H1 (cell line): ENCODE measurements at regions not wholly inside any gene's neighbourhood (a gene's known extent, or its start where the extent isn't known, plus 50 kb on each side); places are given as distances from the start of the nearest gene placed in this dataset.

Experiments used
- CTCF ChIA-PET: fragments of 300-600 bp; sonication (Branson Sonifier 250); formaldehyde crosslinking; loops from one replicate; lab custom pipeline; 2021; ENCODE audit not compliant: partially characterized antibody; lab: Charles Lee
- POLR2A ChIA-PET: fragments of 300-600 bp; sonication (Branson Sonifier 250); formaldehyde crosslinking; loops from one replicate; lab custom pipeline; 2021; ENCODE audit warnings: inconsistent platforms; ENCODE audit not compliant: partially characterized antibody; lab: Charles Lee
- DNase-seq, 2 experiments: peaks; one replicate each; pipeline versions ENCODE4 v3.0.0 to v3.0.0-alpha.2; 2010 to 2022; ENCODE audit warnings: low spot score in 2 of 2, low read depth in 1 of 2, mixed read lengths in 1 of 2
- FAIRE-seq: peaks from 2 replicates; lab custom pipeline; 2011; peaks lifted over from hg19 to GRCh38; lab: Jason Lieb, UNC
- H2AFZ ChIP-seq: 2 replicates; pipeline ENCODE4 v1.8.1; 2012; ENCODE audit warnings: low read length, inconsistent platforms
- H2AK5ac ChIP-seq: 2 replicates; pipeline ENCODE4 v1.6.1; 2013; ENCODE audit warnings: low read depth, low read length
- H2BK120ac ChIP-seq: replicated peaks from 2 replicates; pipeline ENCODE3; 2013; ENCODE audit warnings: low read depth, low read length, inconsistent platforms
- H2BK12ac ChIP-seq: 2 replicates; pipeline ENCODE4 v1.6.1; 2013; ENCODE audit warnings: low read depth, low read length
- H2BK15ac ChIP-seq: 2 replicates; pipeline ENCODE4 v1.6.1; 2013; ENCODE audit warnings: low read length
- H2BK20ac ChIP-seq: 2 replicates; pipeline ENCODE4 v1.6.1; 2013; ENCODE audit warnings: low read length
- H2BK5ac ChIP-seq: 2 replicates; pipeline ENCODE4 v1.6.1; 2013; ENCODE audit warnings: low read depth, low read length
- H3K14ac ChIP-seq: 2 replicates; pipeline ENCODE4 v1.6.1; 2013; ENCODE audit warnings: inconsistent platforms; ENCODE audit not compliant: insufficient read length
- H3K18ac ChIP-seq: 2 replicates; pipeline ENCODE4 v1.6.1; 2013; ENCODE audit warnings: low read length; ENCODE audit errors: extremely low read depth
- H3K23ac ChIP-seq: 2 replicates; pipeline ENCODE4 v1.6.1; 2013; ENCODE audit warnings: inconsistent platforms; ENCODE audit not compliant: insufficient read length
- H3K23me2 ChIP-seq: 2 replicates; pipeline ENCODE4 v1.6.1; 2013; ENCODE audit warnings: low read depth, low read length
- H3K27ac ChIP-seq: 2 replicates; pipeline ENCODE4 v1.6.1; 2011; ENCODE audit warnings: low read depth, low read length, inconsistent platforms
- H3K27me3 ChIP-seq, 4 experiments: replicated peaks in 1 of 4; 1 replicate in 1 of 4; 2 replicates in 3 of 4; pipeline versions ENCODE4 v1.6.1 to v1.8.1; 2011 to 2013; ENCODE audit warnings: low read length in 3 of 4, mild to moderate bottlenecking in 3 of 4, inconsistent platforms in 2 of 4, mixed read lengths in 2 of 4, moderate library complexity in 1 of 4; ENCODE audit not compliant: control insufficient read depth in 3 of 4, insufficient read depth in 3 of 4; ENCODE audit errors: extremely low read depth in 1 of 4
- H3K36me3 ChIP-seq, 4 experiments: 2 replicates each; pipeline versions ENCODE4 v1.6.1 to v1.8.1; 2011 to 2013; ENCODE audit warnings: mild to moderate bottlenecking in 4 of 4, low read length in 3 of 4, moderate library complexity in 2 of 4, control low read depth in 1 of 4, inconsistent platforms in 1 of 4; ENCODE audit not compliant: insufficient read depth in 4 of 4, control insufficient read depth in 2 of 4
- H3K4ac ChIP-seq: replicated peaks from 2 replicates; pipeline ENCODE3; 2013; ENCODE audit warnings: low read length, low read depth, mixed read lengths, inconsistent platforms; ENCODE audit not compliant: insufficient read length
- H3K4me1 ChIP-seq, 4 experiments: replicated peaks in 1 of 4; 1 replicate in 1 of 4; 2 replicates in 3 of 4; pipeline versions ENCODE4 v1.6.1 to v1.8.1; 2011 to 2013; ENCODE audit warnings: low read length in 3 of 4, inconsistent platforms in 2 of 4, mixed read lengths in 1 of 4; ENCODE audit not compliant: insufficient read depth in 4 of 4, control insufficient read depth in 3 of 4
- H3K4me2 ChIP-seq, 2 experiments: 2 replicates each; pipeline versions ENCODE4 v1.6.1 to v1.8.1; 2011 to 2013; ENCODE audit warnings: low read depth in 2 of 2, low read length in 2 of 2, control low read depth in 1 of 2, inconsistent platforms in 1 of 2, mild to moderate bottlenecking in 1 of 2; ENCODE audit not compliant: insufficient read depth in 1 of 2
- H3K4me3 ChIP-seq, 4 experiments: fragments of 200-600, 300-600 bp in 1 of 4; sonication (generic), shearing (Covaris generic), sonication (Bioruptor Twin) in 1 of 4; 2 replicates each; pipeline versions ENCODE4 v1.5.1 to v1.8.1; 2011 to 2016; ENCODE audit warnings: low read length in 4 of 4, low read depth in 3 of 4, control low read depth in 2 of 4, inconsistent platforms in 2 of 4, mild to moderate bottlenecking in 2 of 4, mixed read lengths in 1 of 4, moderate library complexity in 1 of 4; ENCODE audit not compliant: insufficient read depth in 2 of 4; ENCODE audit errors: extremely low read depth in 1 of 4
- H3K56ac ChIP-seq: replicated peaks from 2 replicates; pipeline ENCODE3; 2013; ENCODE audit warnings: low read depth, mild to moderate bottlenecking, mixed read lengths, low read length, inconsistent platforms; ENCODE audit not compliant: insufficient read length
- H3K79me1 ChIP-seq: 2 replicates; pipeline ENCODE4 v1.6.1; 2013; ENCODE audit warnings: low read depth, low read length, control low read depth
- H3K79me2 ChIP-seq, 2 experiments: 2 replicates each; pipeline versions ENCODE4 v1.6.1 to v1.8.1; 2012 to 2013; ENCODE audit warnings: low read length in 2 of 2, mild to moderate bottlenecking in 2 of 2, inconsistent platforms in 1 of 2; ENCODE audit not compliant: insufficient read depth in 2 of 2, control insufficient read depth in 1 of 2
- H3K9ac ChIP-seq, 4 experiments: replicated peaks in 1 of 4; 1 replicate in 1 of 4; 2 replicates in 3 of 4; pipeline versions ENCODE4 v1.6.1 to v1.8.1; 2011 to 2013; ENCODE audit warnings: low read depth in 3 of 4, low read length in 3 of 4, control low read depth in 2 of 4, mild to moderate bottlenecking in 2 of 4, moderate library complexity in 2 of 4, inconsistent platforms in 1 of 4; ENCODE audit errors: extremely low read depth in 1 of 4
- H3K9me3 ChIP-seq, 2 experiments: 2 replicates each; pipeline versions ENCODE4 v1.6.1 to v1.8.1; 2012 to 2013; ENCODE audit warnings: mild to moderate bottlenecking in 2 of 2, moderate library complexity in 2 of 2, control low read depth in 1 of 2, inconsistent platforms in 1 of 2, low read depth in 1 of 2, low read length in 1 of 2, mixed read lengths in 1 of 2; ENCODE audit not compliant: insufficient read depth in 2 of 2
- H4K20me1 ChIP-seq, 2 experiments: replicated peaks in 1 of 2; 2 replicates each; pipeline versions ENCODE3 to v1.8.1; 2011 to 2013; ENCODE audit warnings: inconsistent platforms in 2 of 2, low read length in 2 of 2, mild to moderate bottlenecking in 1 of 2; ENCODE audit not compliant: insufficient read depth in 2 of 2, control insufficient read depth in 1 of 2
- H4K5ac ChIP-seq: 2 replicates; pipeline ENCODE4 v1.6.1; 2013; ENCODE audit warnings: low read length, low read depth, mixed read lengths, inconsistent platforms; ENCODE audit not compliant: insufficient read length
- H4K8ac ChIP-seq: 2 replicates; pipeline ENCODE4 v1.8.0; 2013; ENCODE audit warnings: mild to moderate bottlenecking, moderate library complexity, low read length, inconsistent platforms; ENCODE audit not compliant: insufficient read depth; ENCODE audit errors: extremely low read depth
- H4K91ac ChIP-seq: replicated peaks from 2 replicates; pipeline ENCODE3; 2013; ENCODE audit warnings: low read length, mixed read lengths, inconsistent platforms; ENCODE audit not compliant: insufficient read length
- BCL11A ChIP-seq, 2 experiments: IDR thresholded peaks; one replicate each; pipeline ENCODE4 v1.6.1; 2011; ENCODE audit warnings: low read depth in 2 of 2, low read length in 2 of 2, mild to moderate bottlenecking in 2 of 2
- CHD1 ChIP-seq: IDR thresholded peaks from 2 replicates; pipeline ENCODE4 v1.6.1; 2012; ENCODE audit warnings: low read depth, low read length, improper control_type of control experiment
- CHD2 ChIP-seq: IDR thresholded peaks from 2 replicates; pipeline ENCODE4 v1.6.1; 2012; ENCODE audit warnings: low read length, improper control_type of control experiment
- CREB1 ChIP-seq: IDR thresholded peaks from 2 replicates; pipeline ENCODE4 v1.6.1; 2012; ENCODE audit warnings: inconsistent platforms
- CTBP2 ChIP-seq: IDR thresholded peaks from 2 replicates; pipeline ENCODE4 v1.7.0; 2011; ENCODE audit warnings: borderline replicate concordance, mild to moderate bottlenecking, moderate library complexity, mixed read lengths, low read length; ENCODE audit not compliant: insufficient read depth, insufficient read length
- FOSL1 ChIP-seq: IDR thresholded peaks from 2 replicates; pipeline ENCODE4 v1.6.1; 2011; ENCODE audit warnings: mild to moderate bottlenecking, low read depth, low read length, moderate library complexity; ENCODE audit not compliant: insufficient read depth
- GABPA ChIP-seq: IDR thresholded peaks from 2 replicates; pipeline ENCODE4 v1.6.1; 2011; ENCODE audit warnings: mild to moderate bottlenecking, low read length, moderate library complexity, borderline replicate concordance; ENCODE audit not compliant: insufficient read depth
- HDAC6 ChIP-seq: IDR thresholded peaks from one replicate; pipeline ENCODE4 v1.7.1; 2012; ENCODE audit warnings: low read depth, mild to moderate bottlenecking, inconsistent platforms, low read length, moderate library complexity
- KDM1A ChIP-seq: fragments of 200-600, 300-600 bp; sonication (generic); IDR thresholded peaks from 2 replicates; pipeline ENCODE4 v1.7.1; 2016; ENCODE audit warnings: mild to moderate bottlenecking, low read length, borderline replicate concordance
- KDM4A ChIP-seq: IDR thresholded peaks from one replicate; pipeline ENCODE4 v1.7.1; 2012; ENCODE audit warnings: low read depth, mild to moderate bottlenecking, moderate library complexity, low read length, inconsistent platforms; ENCODE audit not compliant: severe bottlenecking
- NRF1 ChIP-seq: IDR thresholded peaks from 2 replicates; pipeline ENCODE4 v1.6.1; 2011; ENCODE audit warnings: mild to moderate bottlenecking, low read depth, low read length, improper control_type of control experiment
- POLR2AphosphoS5 ChIP-seq: IDR thresholded peaks from 2 replicates; pipeline ENCODE4 v1.6.1; 2011; ENCODE audit warnings: low read depth, low read length
- SAP30 ChIP-seq: fragments of 300-600 bp; sonication (generic); IDR thresholded peaks from 2 replicates; pipeline ENCODE4 v1.7.1; 2012; ENCODE audit warnings: low read length, moderate library complexity, mild to moderate bottlenecking, inconsistent platforms; ENCODE audit not compliant: insufficient read depth, insufficient replicate concordance
- SIRT6 ChIP-seq: IDR thresholded peaks from one replicate; pipeline ENCODE4 v1.7.1; 2012; ENCODE audit warnings: low read length, inconsistent platforms
- SUZ12 ChIP-seq: fragments of 200-600 bp; sonication (generic); IDR thresholded peaks from 2 replicates; pipeline ENCODE4 v1.6.1; 2012; ENCODE audit warnings: mild to moderate bottlenecking, inconsistent platforms, low read length, moderate library complexity, mixed read lengths
- TBP ChIP-seq: IDR thresholded peaks from 2 replicates; pipeline ENCODE4 v1.6.1; 2011; ENCODE audit warnings: low read depth, low read length, improper control_type of control experiment
- TCF12 ChIP-seq: IDR thresholded peaks from 2 replicates; pipeline ENCODE4 v1.6.1; 2011; ENCODE audit warnings: low read depth, mild to moderate bottlenecking, low read length
- ZNF274 ChIP-seq: IDR thresholded peaks from 2 replicates; pipeline ENCODE4 v1.7.0; 2012; ENCODE audit warnings: low read length, borderline replicate concordance; ENCODE audit errors: extremely low read depth

- Histone ChIP-seq H2BK20ac (no peak overlapping the region), H3K4me3 (no peak overlapping the region), H3K9ac (no peak overlapping the region), H3K79me2 (no peaks in the 10 kb centered on the region), H3K36me3 (no peaks in the 10 kb centered on the region), H3K27me3 (no peaks in the 10 kb centered on the region), H3K27ac (no peak overlapping the region), H4K20me1 (no peaks in the 10 kb centered on the region), H3K79me1 (no peaks in the 10 kb centered on the region), H4K8ac (no peak overlapping the region), H3K14ac (no peak overlapping the region), H3K23me2 (no peaks in the 10 kb centered on the region), H3K4ac (no peak overlapping the region), H3K4me1 (no peaks in the 10 kb centered on the region), H4K91ac (no peak overlapping the region), H2BK5ac (no peak overlapping the region), H2AK5ac (no peak overlapping the region), H2BK12ac (no peak overlapping the region), H3K18ac (no peak overlapping the region), H4K5ac (no peak overlapping the region), H2AFZ (no peak overlapping the region), H3K4me2 (no peak overlapping the region), H2BK15ac (no peak overlapping the region), H3K56ac (no peak overlapping the region), H3K23ac (no peak overlapping the region), H2BK120ac (no peak overlapping the region), H3K9me3 (no peaks in the 10 kb centered on the region)
- POLR2A ChIA-PET = no interaction called here
- no peak for DNase-seq
- CTCF ChIA-PET = no interaction called here
- FAIRE-seq = no peak
- TF ChIP-seq CHD2 = no peak
- TF ChIP-seq HDAC6 = no peak
- TF ChIP-seq SUZ12 = no peak
- no peak for TF ChIP-seq TCF12
- no peak for TF ChIP-seq TBP
- no peak for TF ChIP-seq KDM1A
- no peak for TF ChIP-seq CREB1
- TF ChIP-seq POLR2AphosphoS5 = no peak
- no peak for TF ChIP-seq KDM4A
- no peak for TF ChIP-seq NRF1
- TF ChIP-seq FOSL1 = no peak
- no peak for TF ChIP-seq BCL11A (IDR thresholded peaks at IDR 0.05; ENCODE audit: low read depth in 2 of 2, low read length in 2 of 2)
- no peak for TF ChIP-seq SAP30
- no peak for TF ChIP-seq ZNF274
- no peak for TF ChIP-seq SIRT6
- TF ChIP-seq CHD1 = no peak
- TF ChIP-seq GABPA = no peak
- TF ChIP-seq CTBP2 = no peak
Measured at GRCh38 chr1:68799096-68799495, 302.2 kb upstream of the DEPDC1 start.
